ENCODE measurements at regions not wholly inside any gene's neighbourhood (a gene's known extent, or its start where the extent isn't known, plus 50 kb on each side); places are given as distances from the start of the nearest gene placed in this dataset.

DNA sequence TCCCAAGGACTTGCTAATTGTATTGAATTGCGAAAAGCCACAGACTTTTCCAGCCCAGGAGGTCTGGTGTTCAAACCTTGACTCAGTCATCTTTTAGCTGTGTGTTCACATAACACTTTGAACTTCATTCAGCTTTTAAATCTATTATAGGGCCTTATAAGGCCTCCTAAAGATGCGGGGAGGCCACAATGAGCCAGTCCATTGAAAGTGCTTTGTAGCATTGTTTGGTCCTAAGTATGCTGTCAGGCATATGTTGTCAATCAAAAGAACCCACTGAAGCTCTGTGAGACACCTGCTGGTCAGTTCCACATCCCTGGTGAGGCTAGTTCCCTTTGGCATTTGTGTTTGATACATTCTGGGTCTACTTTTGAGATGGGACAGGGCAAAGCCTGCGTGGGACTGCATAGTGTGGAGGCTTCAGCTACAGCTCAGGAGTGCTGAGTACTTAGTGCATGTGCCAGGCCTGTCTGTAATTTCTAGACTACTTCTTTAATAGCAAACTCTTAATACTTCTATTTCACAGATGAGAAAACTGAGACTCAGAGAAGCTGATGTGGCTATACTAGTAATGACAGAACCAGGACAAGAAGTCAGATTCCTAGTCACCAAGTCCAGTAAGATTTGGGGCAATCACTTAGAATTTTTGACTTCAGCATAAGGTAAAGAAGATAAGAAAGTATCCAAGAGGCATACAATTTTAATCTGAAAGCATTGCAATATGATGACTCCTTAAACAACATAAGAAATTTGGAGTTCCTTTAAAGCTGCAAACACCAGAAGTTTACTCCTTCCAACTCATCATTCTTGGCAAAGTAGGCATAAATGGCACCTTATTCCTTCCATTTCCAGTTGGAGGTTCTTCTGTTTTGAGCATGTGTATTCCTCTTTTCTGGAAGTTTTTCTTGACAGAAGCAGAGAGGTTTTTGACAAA, 213.0 kb downstream of the PDCD6IP start:
- DNase-seq (ENCODE audit: low spot score), result no peak

DNA sequence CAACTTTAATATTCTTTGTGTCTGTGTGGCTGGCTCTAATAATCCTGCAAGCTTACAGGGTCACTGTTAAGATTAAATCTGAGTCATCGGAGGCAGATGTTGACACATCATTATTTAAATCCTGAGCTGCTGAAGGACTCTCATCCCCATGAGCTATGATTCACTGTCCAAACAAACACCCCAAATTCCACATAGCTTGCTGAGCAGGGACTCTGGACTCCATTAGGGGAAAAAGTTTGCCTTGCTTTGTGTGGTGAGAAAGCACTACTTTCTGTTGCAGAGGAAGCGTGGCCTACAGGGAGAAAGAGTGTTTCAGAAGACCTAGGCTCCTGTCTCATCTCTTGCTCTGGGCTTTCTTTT, 213.7 kb downstream of the PDCD6IP start:
- peak; percentile 93 for DNase-seq (ENCODE audit: low spot score)

DNA sequence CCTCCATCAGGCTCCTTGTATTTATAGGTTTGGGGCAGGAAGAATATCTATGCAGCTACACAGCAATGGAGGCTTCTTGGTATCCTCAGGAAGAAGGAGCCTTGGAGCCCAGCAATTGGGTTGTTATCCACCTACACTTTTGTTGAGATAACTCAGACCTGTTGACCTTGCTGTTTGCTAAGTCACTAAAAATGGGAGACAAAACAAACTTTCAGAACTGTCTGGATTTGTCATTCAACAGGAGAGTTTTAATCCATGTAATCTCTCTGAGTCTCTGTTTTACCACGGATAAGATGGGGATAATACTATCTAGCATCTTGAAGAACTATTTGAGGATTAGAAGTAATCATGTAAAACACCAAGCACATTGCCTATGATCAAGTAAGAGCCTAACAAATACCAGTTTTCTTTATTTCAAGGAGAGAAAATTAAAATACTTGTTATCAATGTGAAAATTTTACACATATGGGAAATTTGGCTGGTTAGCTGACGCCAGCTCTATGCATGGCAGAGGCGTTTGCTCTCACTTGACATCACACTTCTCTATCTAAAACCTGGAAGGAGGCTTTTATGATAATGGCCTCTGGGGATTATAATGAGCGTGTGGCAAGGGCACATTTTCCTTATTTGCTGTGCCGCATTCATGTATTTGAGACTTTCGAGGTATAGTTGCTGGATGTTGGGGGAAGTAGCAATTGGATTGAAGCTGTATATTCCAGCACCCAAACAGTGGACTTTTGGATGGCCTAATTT, 215.6 kb downstream of the PDCD6IP start:
- no peak for DNase-seq (ENCODE audit: low spot score)

DNA sequence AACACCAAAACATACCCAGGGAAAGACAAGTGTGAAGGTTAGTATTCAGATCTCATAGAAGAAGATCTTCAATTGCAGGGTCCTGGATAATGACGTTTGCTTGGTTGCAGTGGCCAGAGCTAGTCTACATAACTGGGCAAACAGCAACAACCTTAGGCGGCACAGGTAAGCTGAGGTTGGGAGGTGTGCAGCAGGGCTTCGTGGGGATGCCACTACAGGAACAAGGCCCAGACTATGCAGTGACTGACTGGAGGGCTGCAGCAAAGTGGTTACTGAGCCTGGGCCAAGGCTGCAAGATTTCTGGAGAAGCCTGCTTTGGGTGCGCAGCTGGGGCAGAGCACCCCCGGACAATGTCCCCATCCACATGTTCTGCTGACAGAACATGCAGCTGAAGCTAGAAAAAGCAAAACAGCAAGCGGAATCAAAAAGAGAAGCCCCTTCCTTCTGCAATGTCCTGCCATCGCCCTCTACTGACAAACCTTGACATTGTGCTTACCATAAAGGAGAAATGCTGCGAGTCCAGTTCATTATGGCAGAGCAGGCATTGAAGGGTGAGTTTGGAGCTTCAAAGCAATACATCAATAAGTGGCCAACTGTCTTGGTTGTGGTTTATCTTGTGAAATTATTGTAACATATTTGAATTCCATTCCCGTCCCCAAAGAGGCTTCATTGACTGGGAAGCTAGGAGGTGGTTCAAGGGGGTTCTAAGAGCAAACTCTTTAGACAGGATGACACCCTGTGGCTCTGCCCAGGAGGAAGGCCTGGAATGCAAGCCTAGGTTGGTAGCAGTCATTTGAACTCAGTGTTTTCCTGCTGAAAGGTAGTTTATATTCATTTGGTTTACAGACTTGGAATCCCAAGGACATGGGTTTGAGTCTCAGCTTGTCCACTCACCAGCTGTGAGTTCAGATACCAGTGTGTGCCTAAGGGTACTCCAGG, 217.0 kb downstream of the PDCD6IP start:
- DNase-seq (ENCODE audit: low spot score), result no peak

DNA sequence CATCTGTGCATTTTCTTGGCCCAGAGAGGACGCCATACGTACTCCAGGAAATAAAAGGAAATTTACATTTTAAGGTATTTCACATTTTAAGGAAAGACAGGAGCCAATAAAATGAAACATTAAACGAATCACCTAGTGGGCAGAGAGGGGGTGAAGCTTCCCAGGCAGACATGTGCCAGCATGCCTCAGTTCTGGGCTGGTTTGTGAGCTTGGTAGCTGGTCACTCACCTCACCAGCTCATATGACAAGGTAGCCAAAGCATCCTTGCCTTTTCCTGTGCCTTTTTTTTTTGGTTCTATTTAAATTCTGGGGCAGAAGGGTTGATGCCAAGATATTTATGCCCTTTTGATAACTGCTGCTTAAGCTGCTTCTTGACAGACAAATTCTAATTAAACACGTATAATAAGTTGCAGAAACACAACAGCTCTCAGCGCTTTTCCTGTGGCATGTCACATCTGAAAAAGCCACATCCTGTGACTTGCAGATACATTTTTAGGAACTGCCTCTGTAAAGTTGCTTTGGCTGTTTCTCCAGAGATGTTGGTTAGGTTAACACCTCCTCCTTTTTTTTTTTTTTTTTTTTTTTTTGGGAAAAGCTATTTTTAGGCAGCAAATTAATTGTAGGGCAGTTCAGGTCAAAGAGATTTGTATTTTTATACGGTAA, 218.6 kb downstream of the PDCD6IP start:
- DNase-seq (ENCODE audit: low spot score), result no peak

DNA sequence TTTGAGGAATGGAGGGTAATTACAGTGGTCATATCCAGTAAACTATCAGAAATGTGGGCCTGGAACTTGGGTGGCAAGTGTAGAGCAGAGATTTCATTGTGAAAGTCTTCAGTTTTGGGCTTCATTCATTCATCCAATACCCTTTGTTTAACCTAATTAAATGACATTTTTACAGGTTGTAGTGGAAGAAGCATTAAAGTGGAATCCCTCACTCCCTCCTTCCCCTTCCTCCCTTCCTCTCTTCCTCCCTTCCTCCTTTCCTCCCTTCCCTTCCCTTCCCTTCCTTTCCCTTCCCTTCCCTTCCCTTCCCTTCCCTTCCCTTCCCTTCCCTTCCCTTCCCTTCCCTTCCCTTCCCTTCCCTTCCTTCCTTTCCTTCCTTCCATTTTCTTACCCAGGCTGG, 219.3 kb downstream of the PDCD6IP start:
- DNase-seq (ENCODE audit: low spot score), result no peak

DNA sequence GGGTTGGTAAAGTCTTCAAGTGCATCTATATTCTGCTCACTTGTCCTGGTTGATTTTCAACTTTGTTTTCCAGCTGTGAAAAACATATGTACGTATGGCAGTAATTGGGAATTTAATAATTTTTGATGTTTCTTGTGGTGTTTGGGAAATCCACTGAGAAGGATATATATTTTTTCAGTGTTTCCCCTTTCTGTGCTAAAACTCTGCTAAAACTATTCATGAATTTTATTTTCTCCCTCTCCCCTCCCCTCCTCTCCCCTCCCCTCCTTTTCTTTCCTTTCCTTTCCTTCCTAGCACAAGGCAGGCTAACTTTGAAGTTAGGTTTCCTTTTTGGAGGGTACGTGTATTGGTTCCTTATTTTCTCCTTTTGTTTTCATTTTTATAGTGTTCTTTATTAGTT, 220.7 kb downstream of the PDCD6IP start:
- DNase-seq (ENCODE audit: low spot score), result no peak

DNA sequence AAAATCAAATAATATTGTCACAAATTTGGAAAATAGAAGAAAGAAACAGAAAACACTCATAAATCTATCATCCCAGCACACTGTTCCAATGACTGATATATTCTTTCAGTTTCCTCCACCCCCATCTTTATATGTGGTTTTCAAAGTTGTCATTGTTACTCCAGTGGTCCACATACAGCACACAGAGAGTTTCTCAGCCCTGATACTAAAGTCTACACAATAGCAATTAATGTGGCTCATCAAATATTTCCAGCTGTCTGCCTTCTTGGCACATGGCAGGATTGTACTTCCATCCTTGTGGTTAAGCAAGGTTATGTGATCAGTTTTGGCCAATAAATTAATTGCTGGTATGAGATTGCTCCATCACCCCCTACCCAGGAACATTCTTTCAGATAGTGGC, 221.7 kb downstream of the PDCD6IP start:
- DNase-seq (ENCODE audit: low spot score), result no peak

DNA sequence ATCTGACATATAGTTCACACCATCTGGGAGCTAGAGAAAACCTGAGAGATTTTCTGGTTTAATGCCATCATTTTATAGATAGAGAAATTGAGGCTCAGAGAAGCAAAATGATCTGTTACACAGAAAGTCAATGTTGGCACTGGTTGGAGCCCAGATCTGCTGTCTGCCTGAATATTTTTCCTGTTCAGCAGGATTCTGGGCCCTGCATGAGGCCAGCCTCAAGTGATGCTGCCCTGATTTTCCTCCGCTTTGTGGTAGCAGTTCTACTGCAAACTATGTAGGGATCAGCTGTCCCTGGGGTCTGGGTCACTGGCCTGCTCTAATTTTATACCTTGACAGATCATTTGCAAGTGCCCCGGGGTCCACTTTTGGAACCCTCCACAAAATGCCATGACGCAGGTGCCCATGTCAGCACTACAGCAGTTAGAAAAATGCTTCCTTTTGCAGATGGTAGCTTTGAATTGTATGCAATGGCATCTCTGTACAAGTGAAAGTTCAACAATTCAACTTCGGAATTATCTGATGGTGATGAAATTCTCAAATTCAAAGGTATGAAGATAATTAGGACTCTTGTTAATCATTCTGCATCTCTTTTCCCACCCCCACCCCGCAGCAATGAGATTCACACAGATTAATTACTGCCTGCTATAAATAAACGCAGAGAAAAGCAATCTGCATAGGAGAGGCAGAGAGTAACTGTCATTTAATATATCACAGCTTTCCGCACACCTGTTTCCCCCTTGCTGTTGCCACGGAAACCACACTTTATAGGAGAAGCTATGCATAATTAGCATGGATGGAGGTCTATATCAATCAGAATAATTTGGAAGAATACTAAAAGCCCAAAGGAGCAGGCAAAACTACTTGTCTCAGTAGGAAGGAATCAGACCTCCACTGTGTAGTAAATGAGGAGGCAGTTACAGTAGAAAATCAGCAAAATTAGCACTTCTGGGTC, 222.6 kb downstream of the PDCD6IP start:
- no peak for DNase-seq (ENCODE audit: low spot score)

DNA sequence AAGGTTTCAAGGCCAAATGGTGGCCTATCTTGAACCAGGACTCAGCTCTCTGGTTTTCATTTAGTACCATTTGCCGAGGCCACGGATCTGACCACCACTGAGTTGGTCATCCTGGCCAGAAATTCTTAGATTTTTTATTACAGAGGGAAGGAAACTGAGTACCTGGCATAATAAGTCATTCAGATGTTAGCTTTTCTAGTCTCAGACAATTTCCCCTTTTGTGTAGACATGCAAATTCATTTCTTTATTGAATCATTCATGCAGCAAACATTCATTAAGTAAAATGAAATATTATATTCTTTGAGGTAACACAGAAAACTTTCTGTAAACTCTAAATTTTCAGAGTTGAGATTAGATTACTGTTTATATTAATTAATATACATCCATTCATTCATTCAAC, 223.7 kb downstream of the PDCD6IP start:
- DNase-seq (ENCODE audit: low spot score), result no peak

DNA sequence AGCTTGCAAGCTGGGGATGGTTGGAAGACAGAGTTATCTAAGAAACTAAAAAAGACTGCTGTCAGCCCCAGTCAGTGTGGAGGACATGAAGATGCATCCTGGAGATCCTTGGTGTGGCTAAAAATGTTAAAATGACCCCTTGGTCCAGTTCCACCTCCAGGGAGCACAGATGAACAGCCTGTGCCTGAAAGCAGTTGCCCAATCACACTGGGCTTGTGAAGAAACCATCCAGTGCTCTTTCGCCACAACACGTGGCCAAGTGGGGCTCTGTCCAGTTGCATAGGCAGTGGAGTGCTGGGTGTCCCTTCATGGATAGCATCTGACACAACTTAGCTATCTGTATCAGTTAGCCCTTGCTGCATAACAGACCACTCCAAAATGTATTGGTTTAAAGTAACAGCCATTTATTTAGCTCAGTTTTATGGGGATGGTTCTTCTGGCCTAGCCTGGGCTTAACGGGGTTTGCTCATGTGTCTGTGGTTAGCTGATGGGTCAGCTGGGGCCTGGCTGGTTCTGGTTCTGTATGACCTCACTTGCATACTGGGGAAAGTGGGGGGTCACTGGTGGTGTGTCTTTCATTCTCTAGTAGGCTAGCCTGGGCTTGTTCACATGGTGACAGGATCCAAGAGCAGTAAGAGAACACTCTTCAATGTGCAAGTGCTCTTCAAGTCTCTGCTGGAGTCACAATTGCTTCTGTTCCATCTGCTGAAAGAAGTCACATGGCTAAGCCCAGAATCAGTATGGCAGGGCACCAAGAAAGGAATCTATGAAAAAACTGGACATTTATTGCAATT, 226.2 kb downstream of the PDCD6IP start:
- DNase-seq (ENCODE audit: low spot score), result no peak

DNA sequence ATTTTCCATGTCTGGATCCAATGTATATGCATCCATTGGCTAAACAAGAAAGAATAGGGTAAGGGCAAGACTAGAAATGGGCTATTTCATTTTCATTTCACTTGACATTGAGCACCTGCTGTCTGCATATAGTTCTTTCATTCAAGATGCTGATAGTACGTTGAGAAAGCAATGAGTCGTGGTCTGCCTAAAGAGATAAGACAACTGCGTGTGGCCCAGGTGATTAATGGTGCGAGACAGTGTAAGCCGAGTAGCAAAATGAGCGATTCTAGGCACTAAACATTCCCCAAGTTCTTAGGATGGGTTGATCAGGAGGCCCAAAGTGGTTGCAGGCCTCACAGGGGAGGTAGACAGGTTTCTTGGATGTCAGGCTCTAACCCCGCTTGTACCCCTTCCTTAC, 235.4 kb downstream of the PDCD6IP start:
- DNase-seq (ENCODE audit: low spot score), result no peak

DNA sequence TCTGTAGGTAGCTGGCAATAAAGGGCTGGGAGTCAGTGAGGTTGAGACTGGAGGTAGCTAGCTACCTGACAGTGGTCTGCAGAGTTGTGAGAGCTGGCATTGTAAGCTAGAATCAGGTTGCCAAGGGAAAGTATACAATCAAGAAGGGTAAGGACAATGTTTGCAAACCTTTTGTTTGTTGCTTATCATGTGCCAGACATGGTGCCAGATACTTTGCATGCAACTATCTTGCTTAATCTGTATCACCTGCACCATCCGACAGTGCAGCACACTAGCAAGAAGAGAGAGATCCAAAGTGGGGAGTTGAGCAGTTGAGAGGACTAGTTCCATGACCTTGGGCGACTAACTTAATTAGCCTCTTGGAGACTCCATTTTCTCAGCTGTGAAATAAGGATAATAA, 236.4 kb downstream of the PDCD6IP start:
- no peak for DNase-seq (ENCODE audit: low spot score)

DNA sequence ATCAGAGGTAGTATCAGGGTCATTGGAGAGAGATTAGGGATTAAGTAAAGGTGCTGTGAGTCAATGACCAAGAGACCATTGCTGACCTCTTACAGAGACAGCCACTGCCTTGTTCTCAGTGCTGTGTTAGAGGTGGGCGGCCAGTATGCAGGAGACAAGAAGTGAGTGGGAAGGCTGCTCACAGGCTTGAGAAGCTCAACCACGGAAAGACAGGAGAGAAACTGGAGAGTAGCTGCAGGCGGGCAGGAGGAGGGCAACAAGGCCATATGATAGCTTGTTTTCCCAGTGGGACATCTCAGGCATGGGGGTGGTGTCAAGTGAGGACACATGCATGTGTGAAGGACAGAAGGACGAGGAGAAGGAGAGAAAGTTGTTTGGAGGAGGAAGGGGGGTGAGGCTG, 237.3 kb downstream of the PDCD6IP start:
- no peak for DNase-seq (ENCODE audit: low spot score)

DNA sequence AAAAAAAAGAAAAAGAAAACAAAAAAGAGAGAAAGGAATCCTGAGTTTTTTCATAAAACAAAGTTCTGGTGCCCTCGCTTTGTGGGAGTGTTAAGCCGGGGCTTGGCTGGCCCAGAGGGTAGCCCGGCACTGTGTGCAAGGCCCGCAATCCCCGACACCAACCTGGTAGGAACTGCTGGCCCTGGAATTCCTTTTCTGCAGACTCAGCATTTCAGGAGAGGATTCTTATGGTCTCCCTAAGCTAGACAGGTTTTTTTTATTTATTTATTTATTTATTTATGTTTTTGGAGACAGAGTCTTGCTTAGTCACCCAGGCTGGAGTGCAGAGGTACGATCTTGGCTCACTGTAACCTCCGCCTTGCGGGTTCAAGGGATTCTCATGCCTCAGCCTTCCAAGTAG, 238.8 kb downstream of the PDCD6IP start:
- no peak for DNase-seq (ENCODE audit: low spot score)

DNA sequence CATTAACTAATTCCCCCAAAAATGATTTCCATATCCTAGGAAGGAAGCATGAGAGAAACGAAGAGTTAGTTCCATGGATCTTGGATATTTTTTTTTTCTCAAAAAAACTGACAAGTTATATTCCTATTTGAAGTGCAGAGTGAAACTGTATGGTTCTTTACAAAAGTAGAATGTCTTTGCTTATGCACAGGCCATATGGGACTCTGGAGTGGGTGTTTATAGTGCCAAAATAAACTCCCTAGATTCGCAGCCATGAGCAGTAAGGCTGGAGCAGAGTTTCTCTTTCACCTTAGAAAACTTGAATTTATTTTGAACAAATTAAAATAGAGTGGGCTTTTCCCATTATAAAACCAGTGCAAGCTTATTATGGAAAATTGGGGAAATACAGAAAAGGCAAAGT, 239.7 kb downstream of the PDCD6IP start:
- no peak for DNase-seq (ENCODE audit: low spot score)

DNA sequence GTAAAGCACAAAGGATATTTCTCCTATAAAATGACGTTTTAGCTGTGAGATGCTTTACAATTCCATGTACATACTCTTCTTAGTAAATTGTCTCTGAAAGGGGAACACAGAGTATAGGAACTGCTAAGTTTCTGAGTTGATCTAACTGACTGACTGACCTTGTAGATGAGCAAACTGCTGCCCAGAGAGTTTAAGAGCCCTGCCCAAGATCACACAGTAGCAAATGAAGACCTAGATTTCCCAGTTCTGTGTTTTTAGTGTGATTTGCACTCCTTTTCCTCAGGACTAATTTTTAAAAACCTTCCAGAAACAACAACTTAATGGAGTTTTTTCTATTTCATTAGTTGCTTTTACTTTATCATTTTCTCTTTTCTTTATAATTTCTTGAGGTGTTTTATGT, 247.7 kb downstream of the PDCD6IP start:
- DNase-seq (ENCODE audit: low spot score), result no peak

DNA sequence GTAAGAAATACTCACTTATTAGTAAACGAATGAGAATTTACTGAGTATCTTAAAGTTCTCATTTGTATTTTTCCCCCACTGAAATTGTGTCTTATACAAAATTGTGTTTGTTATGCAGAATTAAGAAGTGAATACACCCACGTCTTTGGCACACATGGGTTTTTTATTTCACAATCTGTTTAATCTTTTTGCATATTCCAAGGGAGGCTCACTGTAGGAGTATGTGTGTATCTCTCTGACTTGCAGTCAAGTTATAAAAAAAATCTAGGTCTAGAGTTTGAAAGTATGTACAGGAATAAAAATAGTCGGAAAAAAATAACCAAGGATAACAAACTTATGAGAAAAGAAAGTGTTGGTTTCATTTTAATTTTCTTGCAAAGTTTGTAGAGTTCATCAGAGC, 255.2 kb downstream of the PDCD6IP start:
- DNase-seq (ENCODE audit: low spot score), result no peak

DNA sequence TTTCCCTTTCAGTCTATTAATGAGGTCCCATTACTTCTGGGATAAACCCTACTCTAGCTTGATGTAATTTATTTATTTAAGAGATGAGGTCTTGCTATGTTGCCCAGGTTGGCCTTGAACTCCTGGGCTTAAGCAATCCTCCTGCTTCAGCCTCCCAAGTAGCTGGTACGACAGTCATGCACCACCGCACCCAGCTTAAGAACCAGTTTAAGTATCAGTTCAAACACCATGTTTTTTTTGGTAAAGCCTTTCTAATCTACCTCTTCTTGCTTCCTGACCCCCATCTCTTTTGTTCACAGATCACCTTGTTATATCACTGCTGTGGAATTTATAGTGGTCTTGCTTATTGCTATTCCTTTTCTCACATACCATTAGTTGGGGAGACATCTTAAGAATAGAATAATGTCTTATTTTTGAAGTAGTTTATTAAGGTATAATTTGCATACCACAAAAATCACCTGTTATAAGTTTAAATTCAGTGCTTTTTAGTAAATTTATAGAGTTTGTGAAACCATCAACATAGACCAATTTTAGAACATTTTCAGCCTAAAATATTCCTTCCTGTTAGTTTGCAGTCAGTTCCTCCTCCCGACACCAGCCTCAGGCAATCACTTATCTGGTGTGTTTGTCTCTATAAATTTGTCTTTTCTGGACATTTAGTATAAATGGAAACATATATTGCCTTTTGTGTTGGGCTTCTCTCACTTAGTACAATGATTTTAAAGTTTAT, 257.9 kb downstream of the PDCD6IP start:
- DNase-seq (ENCODE audit: low spot score), result no peak

All from hepatic stellate cell (primary cell).